ENCODE measurements at regions not wholly inside any gene's neighbourhood (a gene's known extent, or its start where the extent isn't known, plus 50 kb on each side); places are given as distances from the start of the nearest gene placed in this dataset.

DNA sequence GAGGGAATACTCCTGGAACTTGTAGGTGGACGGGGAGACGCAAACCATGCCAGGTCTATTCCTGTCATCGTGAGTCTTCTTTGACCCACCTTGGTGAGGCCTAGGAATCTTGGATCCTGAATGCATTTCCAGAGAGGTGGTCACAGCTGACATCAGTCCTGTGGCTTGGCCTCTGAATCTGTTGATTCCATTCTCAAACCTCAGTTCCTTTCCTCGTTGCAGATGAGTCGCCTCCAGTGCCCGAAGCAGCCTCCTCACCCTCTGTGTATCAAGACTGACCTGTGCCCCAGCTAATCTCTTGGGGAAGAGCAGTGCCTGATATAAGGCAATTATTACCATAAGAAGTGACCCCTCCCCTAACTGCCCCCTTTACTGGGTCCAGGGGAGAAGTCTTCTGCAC is 118.1 kb downstream of the SMIM20 start:
- intact Hi-C loops (cut with DNase I), result no loop called here
- H3K9me3 ChIP-seq (replicated peaks in 1 of 3), result no peaks in the 10 kb centered on the region
- H3K36me3 ChIP-seq (replicated peaks in 1 of 2), result no peaks in the 10 kb centered on the region
- TF ChIP-seq, protein P1, sequence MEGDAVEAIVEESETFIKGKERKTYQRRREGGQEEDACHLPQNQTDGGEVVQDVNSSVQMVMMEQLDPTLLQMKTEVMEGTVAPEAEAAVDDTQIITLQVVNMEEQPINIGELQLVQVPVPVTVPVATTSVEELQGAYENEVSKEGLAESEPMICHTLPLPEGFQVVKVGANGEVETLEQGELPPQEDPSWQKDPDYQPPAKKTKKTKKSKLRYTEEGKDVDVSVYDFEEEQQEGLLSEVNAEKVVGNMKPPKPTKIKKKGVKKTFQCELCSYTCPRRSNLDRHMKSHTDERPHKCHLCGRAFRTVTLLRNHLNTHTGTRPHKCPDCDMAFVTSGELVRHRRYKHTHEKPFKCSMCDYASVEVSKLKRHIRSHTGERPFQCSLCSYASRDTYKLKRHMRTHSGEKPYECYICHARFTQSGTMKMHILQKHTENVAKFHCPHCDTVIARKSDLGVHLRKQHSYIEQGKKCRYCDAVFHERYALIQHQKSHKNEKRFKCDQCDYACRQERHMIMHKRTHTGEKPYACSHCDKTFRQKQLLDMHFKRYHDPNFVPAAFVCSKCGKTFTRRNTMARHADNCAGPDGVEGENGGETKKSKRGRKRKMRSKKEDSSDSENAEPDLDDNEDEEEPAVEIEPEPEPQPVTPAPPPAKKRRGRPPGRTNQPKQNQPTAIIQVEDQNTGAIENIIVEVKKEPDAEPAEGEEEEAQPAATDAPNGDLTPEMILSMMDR (IDR thresholded peaks at IDR 0.05), result no peak
- no peak for TF ChIP-seq POLR2A (IDR thresholded peaks at IDR 0.05)
- 87 to 94% (median 90%) methylated on average over 6 of the region's 6 CpGs for WGBS, 4 donors
- no peaks in the 10 kb centered on the region for H3K27me3 ChIP-seq
- no peak overlapping the region for H3K27ac ChIP-seq
- DNase-seq, result no peak
- H3K4me1 ChIP-seq (replicated peaks in 1 of 2), result peaks cover 0 to 4% of the 10 kb centered on the region in 2 donors
- H3K4me3 ChIP-seq, result no peak overlapping the region

DNA sequence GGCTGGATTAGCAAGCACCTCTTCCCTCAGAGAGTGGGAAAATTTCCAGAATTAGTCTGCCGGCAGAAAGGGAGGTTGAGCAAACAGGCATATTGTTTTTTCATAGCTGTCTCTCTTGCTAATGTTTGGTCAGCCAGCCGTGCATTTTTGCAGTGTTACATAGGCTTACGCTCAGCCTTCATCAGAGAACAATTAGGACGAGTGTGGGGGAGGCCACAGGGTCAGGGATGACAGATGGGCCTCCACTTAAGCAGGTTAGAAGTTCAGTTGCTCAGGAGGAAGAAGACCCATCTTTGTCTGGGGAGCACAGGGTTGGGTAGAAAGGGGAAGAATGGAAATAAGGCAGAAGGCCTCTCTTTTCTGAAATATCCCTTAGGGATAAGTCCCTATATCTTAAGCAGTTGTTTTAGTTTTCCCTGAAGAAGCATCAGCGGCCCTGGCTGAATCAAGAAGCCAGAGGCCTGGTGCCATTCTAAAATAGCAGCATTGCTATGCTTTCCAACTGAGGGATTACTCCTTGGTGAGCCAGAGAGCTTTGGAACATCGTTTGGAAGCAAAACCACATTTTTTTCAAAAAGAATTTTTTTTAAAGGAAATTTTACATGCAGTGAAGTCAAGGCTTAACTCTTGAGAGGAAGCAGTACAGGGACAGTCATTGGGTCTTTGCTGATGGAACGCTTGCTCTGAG is 118.8 kb downstream of the SMIM20 start:
- TF ChIP-seq, protein P1 (IDR thresholded peaks at IDR 0.05), result no peak
- TF ChIP-seq POLR2A (IDR thresholded peaks at IDR 0.05), result no peak
- Histone ChIP-seq H3K9me3 (replicated peaks in 1 of 3) (no peaks in the 10 kb centered on the region), H3K27ac (peak overlapping the region in 1 of 5 donors; percentile 29), H3K4me1 (replicated peaks in 1 of 2) (peaks cover 0 to 4% of the 10 kb centered on the region in 2 donors), H3K27me3 (no peaks in the 10 kb centered on the region), H3K4me3 (no peak overlapping the region), H3K36me3 (replicated peaks in 1 of 2) (no peaks in the 10 kb centered on the region)
- intact Hi-C loops (cut with DNase I), result no loop called here
- 61 to 65% (median 63%) methylated on average over 7 of the region's 7 CpGs for WGBS, 4 donors
- DNase-seq, result no peak

DNA sequence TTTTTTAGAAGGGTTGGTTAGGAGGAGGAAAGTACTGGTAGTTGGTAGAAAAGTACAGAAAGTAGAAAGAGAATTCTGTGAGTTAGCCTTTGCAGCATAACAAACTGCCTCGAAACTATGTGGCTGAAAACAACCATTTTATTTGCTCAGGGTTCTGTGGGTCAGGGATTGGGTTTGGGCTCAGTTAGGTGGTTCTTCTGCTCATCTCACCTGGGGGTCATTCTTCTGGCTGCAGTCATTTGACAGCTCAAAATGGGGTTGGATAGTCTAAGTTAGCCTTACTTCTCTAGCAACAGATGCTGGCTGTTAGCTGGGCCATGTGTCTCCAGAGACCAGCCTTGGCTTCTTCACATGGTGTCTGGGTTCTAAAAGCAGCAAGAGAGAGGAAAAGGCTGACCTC is 119.4 kb downstream of the SMIM20 start:
- H3K4me3 ChIP-seq, result no peak overlapping the region
- TF ChIP-seq, protein P1 (IDR thresholded peaks at IDR 0.05), result no peak
- TF ChIP-seq POLR2A (IDR thresholded peaks at IDR 0.05), result no peak
- no peaks in the 10 kb centered on the region for H3K36me3 ChIP-seq (replicated peaks in 1 of 2)
- peaks cover 0 to 4% of the 10 kb centered on the region in 2 donors for H3K4me1 ChIP-seq (replicated peaks in 1 of 2)
- no peaks in the 10 kb centered on the region for H3K9me3 ChIP-seq (replicated peaks in 1 of 3)
- WGBS, 4 donors, result 84 to 96% (median 92%) methylated on average over 1 of the region's 1 CpG
- no peaks in the 10 kb centered on the region for H3K27me3 ChIP-seq
- H3K27ac ChIP-seq, result no peak overlapping the region
- no peak for DNase-seq
- intact Hi-C loops (cut with DNase I), result no loop called here

DNA sequence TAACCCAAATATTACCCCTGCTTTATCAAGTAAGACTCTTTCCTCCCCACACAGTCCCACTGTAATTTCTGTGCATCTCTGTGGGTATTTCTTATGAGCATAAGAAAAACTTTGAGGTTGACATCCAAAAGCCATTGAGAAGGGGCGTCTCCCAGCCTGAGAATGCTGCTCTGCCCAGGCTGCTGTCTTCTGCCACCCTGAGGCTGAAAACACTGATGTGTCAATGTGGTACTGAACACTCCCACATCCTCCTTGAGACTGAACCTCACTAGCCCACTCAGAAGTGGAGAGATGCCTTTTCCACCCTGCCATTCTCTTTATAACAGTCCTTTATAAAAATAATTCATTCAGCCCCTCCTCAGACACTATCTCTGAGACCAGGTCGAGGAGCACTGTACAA is 120.8 kb downstream of the SMIM20 start:
- intact Hi-C loops (cut with DNase I), result no loop called here
- H3K27ac ChIP-seq, result no peak overlapping the region
- WGBS, 4 donors, result 52 to 77% (median 71%) methylated on average over 2 of the region's 2 CpGs
- H3K36me3 ChIP-seq (replicated peaks in 1 of 2), result no peaks in the 10 kb centered on the region
- no peak for DNase-seq
- H3K4me3 ChIP-seq, result no peak overlapping the region
- no peak for TF ChIP-seq POLR2A (IDR thresholded peaks at IDR 0.05)
- TF ChIP-seq, protein P1 (IDR thresholded peaks at IDR 0.05), result no peak
- no peaks in the 10 kb centered on the region for H3K27me3 ChIP-seq
- H3K9me3 ChIP-seq (replicated peaks in 1 of 3), result no peaks in the 10 kb centered on the region
- no peaks in the 10 kb centered on the region for H3K4me1 ChIP-seq (replicated peaks in 1 of 2)
